GM12873 (cell line): ENCODE measurements at regions not wholly inside any gene's neighbourhood (a gene's known extent, or its start where the extent isn't known, plus 50 kb on each side); places are given as distances from the start of the nearest gene placed in this dataset.

Experiments used
- CTCF ChIP-seq: IDR thresholded peaks from 2 replicates; pipeline ENCODE4 v1.5.1; 2012; ENCODE audit warnings: low read depth, mild to moderate bottlenecking, moderate library complexity, low read length, control low read depth; ENCODE audit not compliant: insufficient read depth; ENCODE audit errors: missing control alignments

- TF ChIP-seq CTCF, result no peak
Measured at GRCh38 chr3:57009802-57010201, 50.7 kb upstream of the SPATA12 start.

GRCh38 chr3:57009367-57009766, 51.1 kb upstream of the SPATA12 start:
- no peak for TF ChIP-seq CTCF

- no peak for TF ChIP-seq CTCF
Measured at GRCh38 chr3:57007521-57008460, 52.7 kb upstream of the SPATA12 start.

- peak; percentile 35 for TF ChIP-seq CTCF
Measured at GRCh38 chr3:57006949-57007419, 53.5 kb upstream of the SPATA12 start.

- TF ChIP-seq CTCF, result no peak
Measured at GRCh38 chr3:57006179-57006657, 54.2 kb upstream of the SPATA12 start.

GRCh38 chr3:57004229-57004628, 56.2 kb upstream of the SPATA12 start:
- TF ChIP-seq CTCF, result no peak

- TF ChIP-seq CTCF, result no peak
Measured at GRCh38 chr3:57003676-57004075, 56.8 kb upstream of the SPATA12 start.
